MCF 10A (cell line): ENCODE measurements at regions not wholly inside any gene's neighbourhood (a gene's known extent, or its start where the extent isn't known, plus 50 kb on each side); places are given as distances from the start of the nearest gene placed in this dataset.

Source experiments
- BruUV-seq: library from RNA; stranded (reverse); fragments of 400-500 nt; replicated peaks from 2 replicates; lab custom pipeline; 2021; lab: Mats Ljungman, UMichigan
- CTCF ChIA-PET: fragments of 300-600 bp; sonication (Branson Sonifier 250); formaldehyde crosslinking; extraction: SDS; loops from one replicate; lab custom pipeline; 2021; ENCODE audit warnings: antibody characterized with exemption, inconsistent platforms; lab: Yijun Ruan, JAX
- POLR2A ChIA-PET: fragments of 300-600, 350-650 bp; sonication (Branson Sonifier 250); formaldehyde crosslinking; extraction: SDS; loops from one replicate; lab custom pipeline; 2020; ENCODE audit warnings: antibody characterized with exemption, inconsistent platforms; lab: Yijun Ruan, JAX
- DNase-seq: peaks from one replicate; pipeline ENCODE4 v3.0.0-alpha.2; 2018; ENCODE audit not compliant: unreplicated experiment
- H3K27ac Mint-ChIP-seq: one replicate; pipeline ENCODE4 v1.8.0; 2022; ENCODE audit warnings: mild to moderate bottlenecking, low read depth, mixed read lengths; ENCODE audit not compliant: unreplicated experiment
- H3K27me3 Mint-ChIP-seq: one replicate; pipeline ENCODE4 v1.8.0; 2022; ENCODE audit warnings: mixed read lengths; ENCODE audit not compliant: insufficient read depth, unreplicated experiment
- H3K36me3 Mint-ChIP-seq: one replicate; pipeline ENCODE4 v1.8.0; 2022; ENCODE audit warnings: mild to moderate bottlenecking, moderate library complexity, mixed read lengths; ENCODE audit not compliant: insufficient read depth, unreplicated experiment
- H3K4me1 Mint-ChIP-seq: one replicate; pipeline ENCODE4 v1.8.0; 2022; ENCODE audit warnings: mixed read lengths; ENCODE audit not compliant: insufficient read depth, unreplicated experiment
- H3K4me3 Mint-ChIP-seq: one replicate; pipeline ENCODE4 v1.8.0; 2022; ENCODE audit warnings: mild to moderate bottlenecking, moderate library complexity, mixed read lengths; ENCODE audit not compliant: unreplicated experiment
- H3K9me3 Mint-ChIP-seq: one replicate; pipeline ENCODE4 v1.8.0; 2022; ENCODE audit warnings: mixed read lengths; ENCODE audit not compliant: unreplicated experiment
- CTCF ChIP-seq: fragments of 200-600 bp; IDR thresholded peaks from one replicate; pipeline ENCODE4 v1.8.0; 2022; ENCODE audit warnings: antibody characterized with exemption, mild to moderate bottlenecking; ENCODE audit not compliant: unreplicated experiment
- intact Hi-C: fragments of 100-400 bp; cut with micrococcal nuclease; formaldehyde crosslinking; loops from 2 replicates; pipeline ENCODE4 v1.14.1; 2022

GRCh38 chr2:185375731-185376130, 362.9 kb upstream of the FSIP2 start:
- ChIA-PET CTCF (interaction anchor here (0.6 kb wide), 1 partner anchor 409 kb away, joined by 4 read pairs; no protein-coding TSS in a partner anchor), POLR2A (no interaction called here)
- Mint-ChIP-seq H3K9me3 (no peaks in the 10 kb centered on the region), H3K36me3 (no peaks in the 10 kb centered on the region), H3K4me1 (peaks cover 22% of the 10 kb centered on the region), H3K27ac (no peak overlapping the region), H3K27me3 (no peaks in the 10 kb centered on the region), H3K4me3 (no peak overlapping the region)
- intact Hi-C loops = no loop called here
- no TSS peak for BruUV-seq
- TF ChIP-seq CTCF = no peak
- no peak for DNase-seq

GRCh38 chr2:185381631-185382030, 357.0 kb upstream of the FSIP2 start:
- no peak for DNase-seq
- Mint-ChIP-seq H3K27me3 (no peaks in the 10 kb centered on the region), H3K4me3 (no peak overlapping the region), H3K9me3 (no peaks in the 10 kb centered on the region), H3K4me1 (peaks cover 6% of the 10 kb centered on the region), H3K36me3 (no peaks in the 10 kb centered on the region), H3K27ac (no peak overlapping the region)
- ChIA-PET POLR2A (no interaction called here), CTCF (no interaction called here)
- no peak for TF ChIP-seq CTCF
- intact Hi-C loops = no loop called here
- BruUV-seq = no TSS peak

GRCh38 chr2:185384822-185385560, 353.6 kb upstream of the FSIP2 start:
- Mint-ChIP-seq H3K4me3 (no peak overlapping the region), H3K27me3 (no peaks in the 10 kb centered on the region), H3K27ac (no peak overlapping the region), H3K4me1 (peaks cover 6% of the 10 kb centered on the region), H3K36me3 (no peaks in the 10 kb centered on the region), H3K9me3 (no peaks in the 10 kb centered on the region)
- BruUV-seq = no TSS peak
- intact Hi-C loops = no loop called here
- no peak for TF ChIP-seq CTCF
- ChIA-PET CTCF (no interaction called here), POLR2A (no interaction called here)
- DNase-seq = no peak

GRCh38 chr2:185388226-185388625, 350.4 kb upstream of the FSIP2 start:
- H3K4me3 Mint-ChIP-seq = no peak overlapping the region
- intact Hi-C loops = no loop called here

More at GRCh38 chr2:185388226-185388625, 350.4 kb upstream of the FSIP2 start:
- BruUV-seq = no TSS peak
- Mint-ChIP-seq H3K4me1 (peaks cover 6% of the 10 kb centered on the region), H3K27me3 (no peaks in the 10 kb centered on the region), H3K36me3 (no peaks in the 10 kb centered on the region), H3K9me3 (no peaks in the 10 kb centered on the region), H3K27ac (no peak overlapping the region)
- ChIA-PET POLR2A (no interaction called here), CTCF (interaction anchor here (0.6 to 0.7 kb wide), 2 partner anchors 10 to 1034 kb away, joined by 3 to 4 read pairs; no protein-coding TSS in a partner anchor)
- no peak for DNase-seq
- TF ChIP-seq CTCF = no peak
